ENCODE measurements at regions not wholly inside any gene's neighbourhood (a gene's known extent, or its start where the extent isn't known, plus 50 kb on each side); places are given as distances from the start of the nearest gene placed in this dataset.

- intact Hi-C loops (cut with DNase I; ENCODE audit: low total_unique reads): no loop called here
- H3K4me3 ChIP-seq (ENCODE audit: low read depth, poor library complexity, severe bottlenecking): no peak overlapping the region
- peak in 1 of 2 donors; percentile 84 for DNase-seq (ENCODE audit: low spot score in 2 of 2)
- WGBS, 2 donors: 41 to 51% methylated on average over 7 of the region's 7 CpGs
- TF ChIP-seq CTCF (IDR thresholded peaks at IDR 0.05): no peak
- TF ChIP-seq POLR2A (IDR thresholded peaks at IDR 0.05): no peak
Measured at GRCh38 chr2:128375454-128375853, 56.8 kb upstream of the HS6ST1 start.

DNA sequence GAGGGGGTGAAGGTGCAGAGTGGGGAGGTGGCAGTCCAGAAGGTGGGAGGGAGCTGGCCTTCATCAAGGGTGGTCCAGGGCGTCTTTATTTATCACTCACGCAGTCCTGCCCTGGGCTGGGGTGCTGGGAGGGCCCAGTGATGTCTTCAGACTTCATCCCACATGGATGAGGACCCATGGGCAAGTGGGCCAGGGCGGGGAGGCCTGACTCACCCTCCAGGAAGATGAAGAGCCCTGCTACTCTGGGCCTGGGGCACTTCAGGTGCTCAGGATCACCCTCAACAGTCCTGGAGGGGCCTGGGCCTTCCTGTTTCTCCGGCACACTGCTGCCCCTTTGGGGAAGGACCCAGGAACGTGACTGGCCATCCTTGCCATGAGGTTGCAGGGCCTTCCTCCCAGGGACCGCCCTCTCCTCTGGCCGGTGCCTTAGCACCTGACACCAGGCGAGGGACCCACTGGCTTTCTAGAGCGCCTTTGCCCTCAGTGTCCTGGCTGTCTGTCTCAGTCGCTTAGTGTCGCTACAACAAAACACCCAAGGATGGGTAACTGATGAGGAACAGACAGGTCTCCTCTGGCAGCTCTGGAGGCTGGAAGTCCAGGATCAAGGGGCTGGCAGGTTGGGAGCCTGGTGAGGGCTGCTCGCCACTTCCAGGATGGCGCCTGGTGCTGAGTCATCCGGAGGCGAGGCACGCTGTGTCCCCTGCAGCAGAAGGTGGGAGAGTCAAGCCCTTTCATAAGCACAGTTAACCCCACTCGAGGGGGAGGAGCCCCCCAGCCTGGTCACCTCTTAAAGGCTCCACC, 57.8 kb upstream of the HS6ST1 start:
- peak in 1 of 2 donors; percentile 80 for DNase-seq (ENCODE audit: low spot score in 2 of 2)
- WGBS, 2 donors: 88 to 94% methylated on average over 15 to 16 of the region's 17 CpGs
- no peak for TF ChIP-seq CTCF (IDR thresholded peaks at IDR 0.05)
- TF ChIP-seq POLR2A (IDR thresholded peaks at IDR 0.05): no peak
- H3K4me3 ChIP-seq (ENCODE audit: low read depth, poor library complexity, severe bottlenecking): no peak overlapping the region
- intact Hi-C loops (cut with DNase I; ENCODE audit: low total_unique reads): no loop called here

DNA sequence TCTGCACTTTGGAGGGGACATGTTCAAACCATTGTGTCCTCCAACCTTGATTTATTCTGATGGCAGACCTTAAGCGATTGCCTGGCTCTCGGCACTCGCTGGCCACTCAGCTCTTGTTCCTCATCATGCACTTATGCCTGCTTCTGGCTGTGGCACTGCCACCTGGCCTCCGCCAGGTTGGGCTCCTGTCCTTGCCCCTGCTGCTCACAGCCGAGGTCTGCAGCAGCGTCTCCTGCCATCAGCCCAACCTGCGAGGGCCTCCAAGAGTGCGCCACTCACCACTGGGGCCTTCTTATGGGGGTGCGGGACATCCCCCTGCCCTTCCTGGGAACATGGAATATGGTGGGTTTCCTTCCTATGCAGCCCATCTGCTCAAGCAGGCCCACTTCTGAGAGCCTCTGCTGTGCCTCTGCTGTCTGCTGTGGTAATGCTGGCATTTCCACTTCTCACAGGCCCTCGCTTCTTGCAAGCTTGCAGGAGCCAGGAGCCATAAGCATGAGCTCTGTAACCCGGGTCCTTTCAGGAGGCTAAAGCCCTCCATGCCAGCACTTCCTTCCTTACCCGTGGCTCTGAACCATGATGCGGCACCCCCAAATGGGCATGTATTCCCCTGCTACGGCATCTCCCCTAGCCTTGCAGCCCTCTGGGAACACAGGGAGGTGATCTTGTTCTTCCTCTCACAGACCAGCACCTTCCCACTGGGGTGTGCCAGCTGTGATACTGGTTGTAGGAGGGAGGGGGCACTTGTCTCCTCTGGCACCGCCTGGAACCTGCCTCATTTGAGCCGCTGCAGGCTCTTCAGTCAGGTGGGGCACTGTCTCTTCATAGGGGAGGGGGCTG, 58.6 kb upstream of the HS6ST1 start:
- intact Hi-C loops (cut with DNase I; ENCODE audit: low total_unique reads): no loop called here
- peak in 1 of 2 donors; percentile 79 for DNase-seq (ENCODE audit: low spot score in 2 of 2)
- 84 to 91% methylated on average over 15 to 16 of the region's 16 CpGs for WGBS, 2 donors
- no peak overlapping the region for H3K4me3 ChIP-seq (ENCODE audit: low read depth, poor library complexity, severe bottlenecking)
- TF ChIP-seq POLR2A (IDR thresholded peaks at IDR 0.05) (no peak), CTCF (IDR thresholded peaks at IDR 0.05) (no peak)

DNA sequence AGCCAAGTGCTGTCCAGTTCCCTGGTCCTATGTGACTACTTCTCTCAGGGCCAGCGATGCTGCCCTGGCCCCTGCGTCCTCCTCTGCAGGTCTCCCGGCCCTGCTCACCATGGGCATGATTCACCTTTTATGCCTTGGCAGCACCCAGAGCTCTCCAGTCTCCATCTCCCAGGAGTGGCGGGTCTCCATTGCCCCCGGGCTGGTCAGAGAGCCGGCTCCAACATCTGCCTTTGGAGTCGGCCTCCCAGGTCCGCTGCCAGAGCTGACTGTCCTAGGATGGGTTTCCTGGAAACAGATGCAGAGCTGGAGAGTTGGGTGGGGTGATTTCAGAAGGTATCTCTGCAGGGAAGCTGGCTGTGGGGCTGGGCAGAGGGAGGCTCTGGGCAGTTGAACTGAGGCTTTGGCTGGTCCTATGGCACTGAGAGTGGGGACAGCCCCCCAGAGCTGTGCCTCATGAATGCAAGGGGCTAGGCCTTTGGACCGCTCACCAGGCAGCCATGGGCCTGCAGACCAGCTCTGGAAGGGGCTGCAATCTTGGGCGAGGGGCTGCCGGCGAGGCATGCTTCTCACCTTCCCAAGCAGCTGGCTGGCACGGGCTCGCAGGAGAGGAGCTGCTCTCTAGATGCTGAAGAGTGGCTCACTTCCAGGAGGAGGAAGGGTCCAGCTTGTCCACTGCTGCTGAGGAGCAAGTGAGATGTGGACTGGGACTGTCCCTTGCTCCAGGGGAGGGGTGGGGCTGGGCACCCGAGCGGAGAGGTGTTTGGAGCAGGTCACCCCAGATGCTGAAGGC, 59.8 kb upstream of the HS6ST1 start:
- no peak overlapping the region for H3K4me3 ChIP-seq (ENCODE audit: low read depth, poor library complexity, severe bottlenecking)

More for the DNA sequence above, 59.8 kb upstream of the HS6ST1 start:
- peak in 1 of 2 donors; percentile 84 for DNase-seq (ENCODE audit: low spot score in 2 of 2)
- 72 to 84% methylated on average over 13 to 15 of the region's 16 CpGs for WGBS, 2 donors
- intact Hi-C loops (cut with DNase I; ENCODE audit: low total_unique reads): no loop called here
- TF ChIP-seq POLR2A (IDR thresholded peaks at IDR 0.05) (no peak), CTCF (IDR thresholded peaks at IDR 0.05) (no peak)

All from lower leg skin (tissue), 4 donors.